Bronchial epithelial cell (primary cell): ENCODE measurements at regions not wholly inside any gene's neighbourhood (a gene's known extent, or its start where the extent isn't known, plus 50 kb on each side); places are given as distances from the start of the nearest gene placed in this dataset.

Source experiments
- DNase-seq: peaks from one replicate; pipeline ENCODE4 v3.0.0-alpha.2; 2010; ENCODE audit warnings: low read depth
- FAIRE-seq: peaks from 2 replicates; lab custom pipeline; 2011; peaks lifted over from hg19 to GRCh38; lab: Jason Lieb, UNC
- H3K27me3 ChIP-seq: 2 replicates; pipeline ENCODE4 v1.5.1; 2011; ENCODE audit warnings: low read length; ENCODE audit not compliant: control insufficient read depth, insufficient read depth
- H3K36me3 ChIP-seq: 2 replicates; pipeline ENCODE4 v1.5.1; 2011; ENCODE audit warnings: low read length; ENCODE audit not compliant: control insufficient read depth, insufficient read depth
- H3K4me3 ChIP-seq: 2 replicates; pipeline ENCODE4 v1.5.1; 2011; ENCODE audit warnings: mild to moderate bottlenecking, low read depth, low read length, control low read depth
- TF ChIP-seq, protein P1 (sequence below): IDR thresholded peaks from 2 replicates; pipeline ENCODE4 v1.5.1; 2011; ENCODE audit warnings: mild to moderate bottlenecking, moderate library complexity, low read length, control low read depth, inconsistent platforms; ENCODE audit not compliant: insufficient read depth, severe bottlenecking

DNA sequence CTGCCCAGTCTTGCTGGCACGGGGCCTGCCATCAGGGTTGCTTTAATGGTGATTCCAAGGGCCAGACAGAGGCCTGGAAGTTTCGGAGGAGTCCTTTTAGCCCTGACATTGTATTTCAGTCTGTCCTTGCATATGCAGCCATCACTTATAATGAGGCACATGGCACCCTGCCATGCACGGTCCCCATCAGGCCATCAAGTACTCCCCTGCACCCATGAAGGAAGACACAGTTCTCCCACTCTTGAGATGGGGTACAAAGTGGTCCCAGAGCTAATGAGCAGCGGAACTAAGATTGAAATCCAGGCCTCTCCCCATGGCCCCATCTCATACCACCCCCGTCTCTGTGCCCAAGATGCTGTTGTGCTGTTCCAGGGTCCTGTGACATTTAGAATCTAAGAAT, 596.6 kb downstream of the PTPRU start:
- no peak for DNase-seq

DNA sequence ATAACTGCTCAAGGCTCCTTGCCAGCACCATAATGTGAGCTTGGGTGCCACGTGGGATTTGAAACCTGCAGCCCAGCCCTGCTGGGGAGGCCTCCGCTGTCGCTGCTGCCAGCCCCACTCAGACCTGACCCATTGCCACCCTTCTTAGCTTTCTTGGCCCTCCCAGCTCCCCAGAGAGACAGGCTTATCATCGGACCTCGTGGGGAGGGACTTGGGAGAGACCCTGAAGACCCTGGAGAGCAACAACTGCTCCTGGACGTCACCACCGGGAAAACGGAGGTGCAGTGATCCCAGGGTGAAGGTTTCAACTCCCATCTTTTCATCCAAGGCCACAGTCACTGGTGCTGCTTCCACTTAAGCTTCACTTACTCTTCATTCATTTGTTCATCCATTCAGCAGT, 596.1 kb downstream of the PTPRU start:
- no peak overlapping the region for H3K4me3 ChIP-seq
- TF ChIP-seq, protein P1, sequence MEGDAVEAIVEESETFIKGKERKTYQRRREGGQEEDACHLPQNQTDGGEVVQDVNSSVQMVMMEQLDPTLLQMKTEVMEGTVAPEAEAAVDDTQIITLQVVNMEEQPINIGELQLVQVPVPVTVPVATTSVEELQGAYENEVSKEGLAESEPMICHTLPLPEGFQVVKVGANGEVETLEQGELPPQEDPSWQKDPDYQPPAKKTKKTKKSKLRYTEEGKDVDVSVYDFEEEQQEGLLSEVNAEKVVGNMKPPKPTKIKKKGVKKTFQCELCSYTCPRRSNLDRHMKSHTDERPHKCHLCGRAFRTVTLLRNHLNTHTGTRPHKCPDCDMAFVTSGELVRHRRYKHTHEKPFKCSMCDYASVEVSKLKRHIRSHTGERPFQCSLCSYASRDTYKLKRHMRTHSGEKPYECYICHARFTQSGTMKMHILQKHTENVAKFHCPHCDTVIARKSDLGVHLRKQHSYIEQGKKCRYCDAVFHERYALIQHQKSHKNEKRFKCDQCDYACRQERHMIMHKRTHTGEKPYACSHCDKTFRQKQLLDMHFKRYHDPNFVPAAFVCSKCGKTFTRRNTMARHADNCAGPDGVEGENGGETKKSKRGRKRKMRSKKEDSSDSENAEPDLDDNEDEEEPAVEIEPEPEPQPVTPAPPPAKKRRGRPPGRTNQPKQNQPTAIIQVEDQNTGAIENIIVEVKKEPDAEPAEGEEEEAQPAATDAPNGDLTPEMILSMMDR: no peak
- H3K27me3 ChIP-seq: no peaks in the 10 kb centered on the region
- no peak for FAIRE-seq
- no peaks in the 10 kb centered on the region for H3K36me3 ChIP-seq
- no peak for DNase-seq

More for the DNA sequence above, 596.6 kb downstream of the PTPRU start:
- FAIRE-seq: no peak
- Histone ChIP-seq H3K27me3 (no peaks in the 10 kb centered on the region), H3K36me3 (no peaks in the 10 kb centered on the region), H3K4me3 (no peak overlapping the region)
- TF ChIP-seq, protein P1: no peak

DNA sequence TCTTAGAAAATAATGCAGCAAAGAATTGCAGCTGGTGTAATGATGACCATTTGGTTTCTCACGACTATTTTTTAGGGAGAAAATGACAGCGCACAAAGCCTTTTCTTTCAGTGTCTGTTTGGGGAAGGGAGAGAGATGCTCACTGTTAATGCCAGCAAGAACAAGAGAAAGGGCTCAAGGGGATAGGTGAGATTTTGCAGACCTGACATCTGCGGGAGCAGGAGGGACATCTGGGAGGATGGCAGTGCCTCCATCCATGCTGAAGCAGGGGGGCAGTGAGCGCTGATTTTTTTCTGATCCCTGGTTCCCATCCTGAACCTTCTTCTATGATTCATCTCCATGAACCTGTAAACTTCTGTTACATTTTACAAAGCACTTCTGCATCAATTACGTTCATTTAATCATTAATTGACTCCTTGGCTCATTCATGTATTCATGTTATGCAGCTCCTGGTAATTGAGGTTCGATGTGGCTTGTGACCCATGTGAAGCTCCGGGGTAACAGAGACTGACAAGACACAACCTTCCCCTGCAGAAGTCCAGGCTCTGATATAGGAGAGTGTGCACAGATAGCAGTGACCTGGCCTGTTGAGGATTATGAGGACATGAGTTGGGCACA, 595.3 kb downstream of the PTPRU start:
- H3K4me3 ChIP-seq: no peak overlapping the region
- TF ChIP-seq, protein P1: no peak
- H3K36me3 ChIP-seq: no peaks in the 10 kb centered on the region
- FAIRE-seq (no peak), DNase-seq (no peak)
- no peaks in the 10 kb centered on the region for H3K27me3 ChIP-seq

DNA sequence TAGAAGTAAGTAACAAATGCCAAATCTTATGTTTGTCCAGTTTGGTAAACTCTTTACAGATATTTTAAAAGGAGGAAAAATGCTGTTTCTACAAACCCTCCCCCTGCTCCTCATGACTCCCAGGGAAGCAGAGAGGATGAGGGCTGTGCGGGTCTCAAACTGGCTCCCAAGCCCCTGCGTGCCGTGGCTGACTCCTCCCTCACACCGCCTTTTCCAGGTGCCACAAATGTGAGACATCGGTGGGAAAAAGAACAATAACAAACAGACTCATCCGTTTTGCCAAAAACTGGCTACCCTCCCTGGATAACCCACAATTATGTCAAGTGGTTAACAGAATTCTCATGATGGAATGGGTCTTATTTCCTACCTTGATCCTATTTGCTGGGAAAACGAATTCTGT, 594.6 kb downstream of the PTPRU start:
- FAIRE-seq (no peak), DNase-seq (no peak)
- no peaks in the 10 kb centered on the region for H3K36me3 ChIP-seq
- H3K27me3 ChIP-seq: no peaks in the 10 kb centered on the region
- H3K4me3 ChIP-seq: no peak overlapping the region
- TF ChIP-seq, protein P1: no peak

DNA sequence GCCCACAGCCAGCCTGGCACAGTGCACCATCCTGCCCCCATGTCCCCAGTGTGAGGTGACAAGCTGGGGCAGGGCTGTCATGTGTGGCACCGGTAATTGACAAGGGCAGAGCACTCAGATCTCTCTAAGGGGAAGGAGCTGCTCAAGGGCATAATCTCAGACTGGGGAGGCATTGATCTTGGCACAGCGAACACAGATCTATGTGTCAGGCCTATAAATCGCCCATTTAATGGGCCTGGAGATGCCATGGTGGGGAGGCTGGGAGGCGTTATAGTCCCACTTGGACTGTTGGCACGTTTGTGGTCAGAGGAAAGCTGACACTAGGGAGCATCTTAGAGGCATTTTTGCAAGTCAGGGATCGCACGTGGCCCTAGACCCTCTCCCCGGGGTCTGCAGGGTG, 594.1 kb downstream of the PTPRU start:
- H3K36me3 ChIP-seq: no peaks in the 10 kb centered on the region
- FAIRE-seq (no peak), DNase-seq (no peak)
- TF ChIP-seq, protein P1: no peak
- no peak overlapping the region for H3K4me3 ChIP-seq
- H3K27me3 ChIP-seq: no peaks in the 10 kb centered on the region
